CD14-positive monocyte (primary cell): ENCODE measurements at regions not wholly inside any gene's neighbourhood (a gene's known extent, or its start where the extent isn't known, plus 50 kb on each side); places are given as distances from the start of the nearest gene placed in this dataset.

ENCODE experiments used
- DNase-seq, 3 donors: peaks; one replicate each; pipeline ENCODE4 v3.0.0-alpha.2; 2011 to 2022
- H2AFZ ChIP-seq: 2 replicates; pipeline ENCODE4 v1.6.0; 2012; ENCODE audit warnings: mild to moderate bottlenecking, low read depth, low read length, inconsistent platforms; ENCODE audit not compliant: insufficient read depth, poor library complexity, severe bottlenecking
- H3K27ac ChIP-seq, 2 donors: 1 replicate in 1 of 2; 2 replicates in 1 of 2; pipeline ENCODE4 v1.5.1; 2012 to 2013; ENCODE audit warnings: low read length in 2 of 2, control low read depth in 1 of 2, inconsistent platforms in 1 of 2, low read depth in 1 of 2, mild to moderate bottlenecking in 1 of 2
- H3K27me3 ChIP-seq, 2 donors: one replicate each; pipeline versions ENCODE4 v1.6.0 to v1.6.1; 2011 to 2013; ENCODE audit warnings: low read length in 2 of 2; ENCODE audit not compliant: control insufficient read depth in 2 of 2, insufficient read depth in 2 of 2
- H3K36me3 ChIP-seq, 2 donors: replicated peaks in 1 of 2; 1 replicate in 1 of 2; 2 replicates in 1 of 2; pipeline versions ENCODE4 v1.5.1 to v1.6.1; 2012 to 2013; ENCODE audit warnings: low read length in 2 of 2, control low read depth in 1 of 2, inconsistent platforms in 1 of 2, mild to moderate bottlenecking in 1 of 2; ENCODE audit not compliant: insufficient read depth in 2 of 2, control insufficient read depth in 1 of 2
- H3K4me1 ChIP-seq, 2 donors: 1 replicate in 1 of 2; 2 replicates in 1 of 2; pipeline versions ENCODE4 v1.5.1 to v1.6.1; 2012 to 2013; ENCODE audit warnings: low read length in 2 of 2, control low read depth in 1 of 2, inconsistent platforms in 1 of 2, mild to moderate bottlenecking in 1 of 2, moderate library complexity in 1 of 2; ENCODE audit not compliant: insufficient read depth in 2 of 2, control insufficient read depth in 1 of 2
- H3K4me2 ChIP-seq: replicated peaks from 2 replicates; pipeline ENCODE3; 2012; ENCODE audit warnings: low read length, moderate library complexity, mild to moderate bottlenecking; ENCODE audit not compliant: poor library complexity, severe bottlenecking; ENCODE audit errors: extremely low read depth
- H3K4me3 ChIP-seq, 3 experiments: fragments of 200-600 bp in 1 of 3; sonication (generic) in 1 of 3; replicated peaks in 1 of 3; 1 replicate in 2 of 3; 2 replicates in 1 of 3; pipeline ENCODE4 v1.5.1; 2011 to 2013; ENCODE audit warnings: low read length in 3 of 3, mild to moderate bottlenecking in 3 of 3, control low read depth in 2 of 3, low read depth in 2 of 3, inconsistent platforms in 1 of 3, moderate library complexity in 1 of 3
- H3K79me2 ChIP-seq: 2 replicates; pipeline ENCODE4 v1.6.0; 2012; ENCODE audit warnings: mild to moderate bottlenecking, control low read depth, inconsistent platforms, low read length, moderate library complexity; ENCODE audit not compliant: insufficient read depth
- H3K9ac ChIP-seq: 2 replicates; pipeline ENCODE4 v1.6.0; 2017; ENCODE audit warnings: low read length, mild to moderate bottlenecking; ENCODE audit not compliant: insufficient read depth, poor library complexity, severe bottlenecking
- H3K9me3 ChIP-seq, 2 donors: replicated peaks in 1 of 2; 1 replicate in 1 of 2; 2 replicates in 1 of 2; pipeline versions ENCODE4 v1.5.1 to v1.6.1; 2012 to 2013; ENCODE audit warnings: low read length in 2 of 2, control low read depth in 1 of 2; ENCODE audit not compliant: control insufficient read depth in 1 of 2, insufficient read depth in 1 of 2
- H4K20me1 ChIP-seq: 2 replicates; pipeline ENCODE4 v1.6.0; 2012; ENCODE audit warnings: mild to moderate bottlenecking, low read length, control low read depth, moderate library complexity; ENCODE audit not compliant: insufficient read depth
- H3K27ac Mint-ChIP-seq, 7 donors: one replicate each; pipeline ENCODE4 v1.8.0; 2020; ENCODE audit warnings: mild to moderate bottlenecking in 7 of 7, mixed read lengths in 7 of 7, moderate library complexity in 6 of 7, inconsistent platforms in 2 of 7
- H3K27me3 Mint-ChIP-seq, 3 donors: one replicate each; pipeline ENCODE4 v1.8.0; 2021 to 2022; ENCODE audit warnings: low read depth in 3 of 3, mild to moderate bottlenecking in 3 of 3, mixed read lengths in 3 of 3, moderate library complexity in 3 of 3, inconsistent platforms in 1 of 3
- H3K36me3 Mint-ChIP-seq, 2 donors: one replicate each; pipeline ENCODE4 v1.8.0; 2020; ENCODE audit warnings: mixed read lengths in 2 of 2, inconsistent platforms in 1 of 2, mild to moderate bottlenecking in 1 of 2
- H3K4me1 Mint-ChIP-seq: one replicate; pipeline ENCODE4 v1.8.0; 2020; ENCODE audit warnings: mild to moderate bottlenecking, mixed read lengths
- H3K4me3 Mint-ChIP-seq, 2 donors: one replicate each; pipeline ENCODE4 v1.8.0; 2020; ENCODE audit warnings: mild to moderate bottlenecking in 2 of 2, mixed read lengths in 2 of 2, moderate library complexity in 1 of 2
- H3K9me3 Mint-ChIP-seq, 7 donors: one replicate each; pipeline ENCODE4 v1.8.0; 2020 to 2022; ENCODE audit warnings: mixed read lengths in 7 of 7, mild to moderate bottlenecking in 6 of 7, moderate library complexity in 6 of 7, inconsistent platforms in 2 of 7
- CTCF ChIP-seq: fragments of 200-600 bp; IDR thresholded peaks from one replicate; pipeline ENCODE4 v1.8.0; 2022; ENCODE audit warnings: antibody characterized with exemption, mild to moderate bottlenecking
- WGBS: methylation state at CpG from one replicate; pipeline ENCODE4 v1.1.5; 2013; ENCODE audit warnings: missing lambda C conversion rate; ENCODE audit not compliant: insufficient coverage; 5-methylcytosine and 5-hydroxymethylcytosine counted together
- intact Hi-C, 2 donors: fragments of 100-400 bp; cut with micrococcal nuclease; formaldehyde crosslinking; loops; one replicate each; pipeline versions ENCODE4 v1.15.0 to v1.15.1; 2023

- Histone ChIP-seq H3K36me3 (no peaks in the 10 kb centered on the region), H3K27me3 (no peaks in the 10 kb centered on the region), H3K27ac (no peak overlapping the region), H3K9me3 (no peaks in the 10 kb centered on the region), H3K9ac (no peak overlapping the region), H3K4me1 (peaks cover 15 to 19% of the 10 kb centered on the region in 2 donors), H3K4me2 (no peak overlapping the region), H3K79me2 (no peaks in the 10 kb centered on the region), H4K20me1 (no peaks in the 10 kb centered on the region), H2AFZ (no peak overlapping the region), H3K4me3 (no peak overlapping the region)
- DNase-seq: no peak
- Mint-ChIP-seq H3K9me3 (peaks cover 0 to 3% (median 0%) of the 10 kb centered on the region in 7 donors), H3K36me3 (no peaks in the 10 kb centered on the region), H3K4me3 (no peak overlapping the region), H3K27ac (no peak overlapping the region), H3K4me1 (peaks cover 23% of the 10 kb centered on the region), H3K27me3 (no peaks in the 10 kb centered on the region)
- intact Hi-C loops: no loop called here
- no peak for TF ChIP-seq CTCF
These were observed 108.9 kb upstream of the ITGA4 start for GRCh38 chr2:181348107-181348837.

GRCh38 chr2:181352158-181352557 is 105.0 kb upstream of the ITGA4 start:
- peak in 1 of 3 donors; percentile 26 for DNase-seq
- no peaks in the 10 kb centered on the region for H3K27me3 Mint-ChIP-seq
- peaks cover 37% of the 10 kb centered on the region for H3K4me1 Mint-ChIP-seq
- no peaks in the 10 kb centered on the region for H3K36me3 Mint-ChIP-seq
- Histone ChIP-seq H4K20me1 (no peaks in the 10 kb centered on the region), H3K79me2 (no peaks in the 10 kb centered on the region), H3K9ac (no peak overlapping the region), H3K4me2 (no peak overlapping the region), H3K9me3 (no peaks in the 10 kb centered on the region), H3K27ac (peak overlapping the region in 1 of 2 donors; percentile 24), H3K36me3 (no peaks in the 10 kb centered on the region), H3K4me1 (peaks cover 19 to 22% of the 10 kb centered on the region in 2 donors), H2AFZ (no peak overlapping the region), H3K27me3 (no peaks in the 10 kb centered on the region), H3K4me3 (no peak overlapping the region)
- no peaks in the 10 kb centered on the region for H3K9me3 Mint-ChIP-seq
- TF ChIP-seq CTCF: no peak
- intact Hi-C loops: no loop called here
- H3K4me3 Mint-ChIP-seq: peak overlapping the region in 1 of 2 donors; percentile 28
- H3K27ac Mint-ChIP-seq: peak overlapping the region in 4 of 7 donors; percentile 9 to 53 (median 36)
- no CpG with 5 or more reads among the region's 1 CpG for WGBS
